ENCODE measurements at regions not wholly inside any gene's neighbourhood (a gene's known extent, or its start where the extent isn't known, plus 50 kb on each side); places are given as distances from the start of the nearest gene placed in this dataset.

DNA sequence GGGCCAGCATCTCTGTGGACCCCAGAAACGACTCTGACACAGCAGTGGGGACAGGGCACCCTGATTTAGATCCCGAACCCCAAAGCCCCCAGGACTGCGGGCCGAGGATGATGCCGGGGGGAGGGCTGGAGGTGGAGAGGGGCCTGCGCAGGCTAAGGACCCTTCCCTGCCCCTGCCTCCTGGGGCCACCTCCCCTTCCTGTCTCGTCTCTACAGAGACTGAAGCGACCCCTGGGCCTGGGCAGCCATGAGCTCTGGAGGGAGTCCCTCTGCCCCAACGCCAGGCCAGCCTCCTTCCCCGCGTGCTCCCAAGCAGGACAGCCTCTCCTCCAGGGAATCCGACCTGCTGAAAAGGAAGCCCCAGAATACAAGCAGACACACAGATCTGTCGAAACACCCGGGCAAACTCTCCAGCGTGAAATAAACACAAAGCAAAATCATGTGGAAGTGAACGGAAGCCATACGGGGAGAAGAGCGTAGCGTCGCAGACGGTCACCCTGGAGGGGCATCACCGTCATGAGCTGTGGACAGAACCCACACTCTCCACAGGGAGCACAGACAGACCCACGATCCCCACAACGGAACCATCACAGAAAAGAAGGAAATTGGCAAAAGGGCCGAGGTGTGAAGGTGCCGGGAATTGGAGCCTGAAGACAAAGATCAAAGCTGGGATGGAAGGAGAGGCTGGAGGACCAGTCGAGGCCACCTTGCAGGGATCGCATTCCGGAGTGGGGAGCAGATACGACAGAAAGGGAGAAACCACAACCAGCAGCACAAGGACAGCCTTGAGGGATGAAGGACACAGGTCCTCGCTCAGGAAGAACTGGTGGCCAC, 51.0 kb upstream of the CTDP1 start:
- no peak for DNase-seq

DNA sequence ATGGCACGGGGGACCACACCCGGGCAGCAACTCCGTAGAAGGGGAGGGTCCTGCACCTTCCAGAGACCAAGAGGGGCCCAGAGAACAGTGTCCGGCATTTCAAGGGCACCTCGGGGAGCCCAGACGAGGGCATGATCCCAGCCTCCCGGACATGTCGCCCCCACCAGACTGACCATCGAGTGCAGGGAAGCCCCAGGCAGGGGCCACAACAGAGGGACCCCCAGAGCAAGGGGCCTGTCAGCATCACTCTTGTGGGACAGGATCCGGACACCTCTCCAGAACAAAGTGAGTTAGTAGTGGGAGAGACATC, 50.4 kb upstream of the CTDP1 start:
- no peak for DNase-seq

GRCh38 chr18:79629606-79630005, 50.0 kb upstream of the CTDP1 start:
- DNase-seq: no peak
